ENCODE measurements at regions not wholly inside any gene's neighbourhood (a gene's known extent, or its start where the extent isn't known, plus 50 kb on each side); places are given as distances from the start of the nearest gene placed in this dataset.
A peak's percentile ranks its signal among the peaks of the same experiment; 100 is the strongest.

- no peak for FAIRE-seq
- DNase-seq (ENCODE audit: low spot score in 2 of 2), result no peak
Observed at GRCh38 chr3:188940573-188940932, 231.2 kb upstream of the TPRG1 start.

- FAIRE-seq (no peak), DNase-seq (ENCODE audit: low spot score in 2 of 2) (no peak)
Observed at GRCh38 chr3:188941103-188941502, 230.7 kb upstream of the TPRG1 start.

GRCh38 chr3:188942191-188942590 is 229.6 kb upstream of the TPRG1 start:
- FAIRE-seq, result no peak
- DNase-seq (ENCODE audit: low spot score in 2 of 2), result no peak

GRCh38 chr3:188943591-188943990 is 228.2 kb upstream of the TPRG1 start:
- DNase-seq (ENCODE audit: low spot score in 2 of 2), result no peak
- FAIRE-seq, result no peak

- DNase-seq (ENCODE audit: low spot score in 2 of 2) (no peak), FAIRE-seq (no peak)
Observed at GRCh38 chr3:188944108-188944507, 227.7 kb upstream of the TPRG1 start.

GRCh38 chr3:188946351-188947240 is 225.2 kb upstream of the TPRG1 start:
- DNase-seq (ENCODE audit: low spot score in 2 of 2) (no peak), FAIRE-seq (no peak)

- DNase-seq (ENCODE audit: low spot score in 2 of 2) (peak; percentile 68 to 79), FAIRE-seq (no peak)
Observed at GRCh38 chr3:188947401-188948280, 224.1 kb upstream of the TPRG1 start.

GRCh38 chr3:188948281-188948996 is 223.3 kb upstream of the TPRG1 start:
- FAIRE-seq (no peak), DNase-seq (ENCODE audit: low spot score in 2 of 2) (no peak)

GRCh38 chr3:188948997-188949389 is 222.8 kb upstream of the TPRG1 start:
- no peak for DNase-seq (ENCODE audit: low spot score in 2 of 2)
- FAIRE-seq, result no peak

GRCh38 chr3:188949456-188949855 is 222.3 kb upstream of the TPRG1 start:
- no peak for FAIRE-seq
- DNase-seq (ENCODE audit: low spot score in 2 of 2), result no peak

GRCh38 chr3:188949996-188950395 is 221.8 kb upstream of the TPRG1 start:
- FAIRE-seq (no peak), DNase-seq (ENCODE audit: low spot score in 2 of 2) (no peak)

- FAIRE-seq (no peak), DNase-seq (ENCODE audit: low spot score in 2 of 2) (no peak)
Observed at GRCh38 chr3:188950832-188951489, 220.8 kb upstream of the TPRG1 start.

GRCh38 chr3:188951734-188952133 is 220.0 kb upstream of the TPRG1 start:
- FAIRE-seq, result no peak
- no peak for DNase-seq (ENCODE audit: low spot score in 2 of 2)

GRCh38 chr3:188954590-188955208 is 217.1 kb upstream of the TPRG1 start:
- DNase-seq (ENCODE audit: low spot score in 2 of 2), result peak; percentile 53 to 58
- peak; percentile 68 for FAIRE-seq

GRCh38 chr3:188955919-188956318 is 215.9 kb upstream of the TPRG1 start:
- FAIRE-seq (no peak), DNase-seq (ENCODE audit: low spot score in 2 of 2) (no peak)

- DNase-seq (ENCODE audit: low spot score in 2 of 2) (no peak), FAIRE-seq (peak; percentile 83)
Observed at GRCh38 chr3:188956839-188957489, 214.8 kb upstream of the TPRG1 start.

- FAIRE-seq (no peak), DNase-seq (ENCODE audit: low spot score in 2 of 2) (no peak)
Observed at GRCh38 chr3:188959013-188959412, 212.8 kb upstream of the TPRG1 start.

- no peak for FAIRE-seq
- no peak for DNase-seq (ENCODE audit: low spot score in 2 of 2)
Observed at GRCh38 chr3:188962253-188963247, 209.2 kb upstream of the TPRG1 start.
